ENCODE measurements at regions not wholly inside any gene's neighbourhood (a gene's known extent, or its start where the extent isn't known, plus 50 kb on each side); places are given as distances from the start of the nearest gene placed in this dataset.

- no peak for DNase-seq (ENCODE audit: low read depth, low spot score)
- no peak overlapping the region for H3K4me3 ChIP-seq (ENCODE audit: low read depth, low read length)
- in situ Hi-C loops (cut with HindIII; ENCODE audit: low sequenced_read_pairs), result no loop called here
- no peak for TF ChIP-seq CTCF (IDR thresholded peaks at IDR 0.05; ENCODE audit: low read depth, low read length)
Measured at GRCh38 chr13:44276061-44276460, 97.6 kb upstream of the SERP2 start.

GRCh38 chr13:44277459-44277858 lies 96.2 kb upstream of the SERP2 start:
- in situ Hi-C loops (cut with HindIII; ENCODE audit: low sequenced_read_pairs), result no loop called here
- no peak for TF ChIP-seq CTCF (IDR thresholded peaks at IDR 0.05; ENCODE audit: low read depth, low read length)
- H3K4me3 ChIP-seq (ENCODE audit: low read depth, low read length), result no peak overlapping the region
- DNase-seq (ENCODE audit: low read depth, low spot score), result no peak

GRCh38 chr13:44278166-44278565 lies 95.5 kb upstream of the SERP2 start:
- no peak for TF ChIP-seq CTCF (IDR thresholded peaks at IDR 0.05; ENCODE audit: low read depth, low read length)
- in situ Hi-C loops (cut with HindIII; ENCODE audit: low sequenced_read_pairs), result no loop called here
- DNase-seq (ENCODE audit: low read depth, low spot score), result no peak
- H3K4me3 ChIP-seq (ENCODE audit: low read depth, low read length), result no peak overlapping the region

- in situ Hi-C loops (cut with HindIII; ENCODE audit: low sequenced_read_pairs), result no loop called here
- no peak for TF ChIP-seq CTCF (IDR thresholded peaks at IDR 0.05; ENCODE audit: low read depth, low read length)
- no peak overlapping the region for H3K4me3 ChIP-seq (ENCODE audit: low read depth, low read length)
- DNase-seq (ENCODE audit: low read depth, low spot score), result peak; percentile 69
Measured at GRCh38 chr13:44280456-44280855, 93.2 kb upstream of the SERP2 start.

GRCh38 chr13:44281252-44282000 lies 92.2 kb upstream of the SERP2 start:
- DNase-seq (ENCODE audit: low read depth, low spot score), result no peak
- TF ChIP-seq CTCF (IDR thresholded peaks at IDR 0.05; ENCODE audit: low read depth, low read length), result no peak
- in situ Hi-C loops (cut with HindIII; ENCODE audit: low sequenced_read_pairs), result no loop called here
- H3K4me3 ChIP-seq (ENCODE audit: low read depth, low read length), result no peak overlapping the region

- in situ Hi-C loops (cut with HindIII; ENCODE audit: low sequenced_read_pairs), result no loop called here
- no peak overlapping the region for H3K4me3 ChIP-seq (ENCODE audit: low read depth, low read length)
- no peak for DNase-seq (ENCODE audit: low read depth, low spot score)
- no peak for TF ChIP-seq CTCF (IDR thresholded peaks at IDR 0.05; ENCODE audit: low read depth, low read length)
Measured at GRCh38 chr13:44283600-44283999, 90.0 kb upstream of the SERP2 start.

Measured in astrocyte of the spinal cord (primary cell).